ENCODE measurements at regions not wholly inside any gene's neighbourhood (a gene's known extent, or its start where the extent isn't known, plus 50 kb on each side); places are given as distances from the start of the nearest gene placed in this dataset.

DNA sequence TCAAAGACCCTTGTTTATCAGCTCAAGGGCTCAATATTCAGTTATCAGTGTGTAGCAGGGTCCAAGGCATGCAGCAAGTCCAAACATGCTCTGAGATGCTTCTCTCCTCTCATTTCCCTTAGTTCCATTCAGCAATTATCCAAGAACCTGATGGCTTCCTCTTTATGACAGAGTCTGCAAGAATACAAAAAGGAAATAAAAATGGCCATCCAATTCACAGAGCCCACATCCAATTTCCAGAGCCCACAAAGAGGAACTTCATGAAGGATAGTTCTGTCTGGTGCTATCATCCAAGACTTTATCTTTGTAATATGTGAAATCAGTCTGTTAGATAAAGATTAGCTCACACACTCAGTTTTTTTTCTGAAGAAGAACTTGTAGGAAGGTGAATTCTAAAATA lies 217.2 kb downstream of the LACC1 start:
- intact Hi-C loops (cut with DNase I; ENCODE audit: low total_unique reads), result no loop called here
- TF ChIP-seq POLR2A (IDR thresholded peaks at IDR 0.05), result no peak
- TF ChIP-seq, protein P1, sequence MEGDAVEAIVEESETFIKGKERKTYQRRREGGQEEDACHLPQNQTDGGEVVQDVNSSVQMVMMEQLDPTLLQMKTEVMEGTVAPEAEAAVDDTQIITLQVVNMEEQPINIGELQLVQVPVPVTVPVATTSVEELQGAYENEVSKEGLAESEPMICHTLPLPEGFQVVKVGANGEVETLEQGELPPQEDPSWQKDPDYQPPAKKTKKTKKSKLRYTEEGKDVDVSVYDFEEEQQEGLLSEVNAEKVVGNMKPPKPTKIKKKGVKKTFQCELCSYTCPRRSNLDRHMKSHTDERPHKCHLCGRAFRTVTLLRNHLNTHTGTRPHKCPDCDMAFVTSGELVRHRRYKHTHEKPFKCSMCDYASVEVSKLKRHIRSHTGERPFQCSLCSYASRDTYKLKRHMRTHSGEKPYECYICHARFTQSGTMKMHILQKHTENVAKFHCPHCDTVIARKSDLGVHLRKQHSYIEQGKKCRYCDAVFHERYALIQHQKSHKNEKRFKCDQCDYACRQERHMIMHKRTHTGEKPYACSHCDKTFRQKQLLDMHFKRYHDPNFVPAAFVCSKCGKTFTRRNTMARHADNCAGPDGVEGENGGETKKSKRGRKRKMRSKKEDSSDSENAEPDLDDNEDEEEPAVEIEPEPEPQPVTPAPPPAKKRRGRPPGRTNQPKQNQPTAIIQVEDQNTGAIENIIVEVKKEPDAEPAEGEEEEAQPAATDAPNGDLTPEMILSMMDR (IDR thresholded peaks at IDR 0.05), result no peak
- no peaks in the 10 kb centered on the region for H3K36me3 ChIP-seq
- no peaks in the 10 kb centered on the region for H3K9me3 ChIP-seq
- H3K27ac ChIP-seq, result no peak overlapping the region
- no peaks in the 10 kb centered on the region for H3K4me1 ChIP-seq
- H3K27me3 ChIP-seq, result no peaks in the 10 kb centered on the region
- DNase-seq, result no peak
- no peak overlapping the region for H3K4me3 ChIP-seq

DNA sequence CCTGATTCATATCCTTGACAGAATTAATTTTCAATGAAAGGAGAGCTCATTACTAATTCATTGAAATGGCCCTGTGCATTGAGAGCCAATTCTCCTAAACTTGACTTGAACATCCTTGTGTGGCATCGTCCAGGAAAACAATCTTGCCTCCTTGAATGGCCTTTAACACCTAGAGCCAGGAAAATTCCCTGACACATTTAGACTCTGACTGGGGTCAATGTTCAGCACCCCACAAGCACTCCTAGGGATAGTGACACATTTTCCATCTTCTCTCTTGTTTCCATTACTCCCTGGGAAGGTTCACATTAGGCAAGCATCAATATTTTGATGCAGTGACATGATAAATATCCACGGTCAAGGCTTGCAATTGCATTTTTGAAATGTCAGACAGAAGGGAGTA lies 218.9 kb downstream of the LACC1 start:
- H3K4me3 ChIP-seq, result no peak overlapping the region
- no peaks in the 10 kb centered on the region for H3K9me3 ChIP-seq
- H3K4me1 ChIP-seq, result no peaks in the 10 kb centered on the region
- no peak overlapping the region for H3K27ac ChIP-seq
- peaks cover 0 to 5% of the 10 kb centered on the region in 2 donors for H3K27me3 ChIP-seq
- TF ChIP-seq, protein P1 (IDR thresholded peaks at IDR 0.05), result no peak
- no peak for TF ChIP-seq POLR2A (IDR thresholded peaks at IDR 0.05)
- DNase-seq, result no peak
- no peaks in the 10 kb centered on the region for H3K36me3 ChIP-seq
- intact Hi-C loops (cut with DNase I; ENCODE audit: low total_unique reads), result no loop called here

DNA sequence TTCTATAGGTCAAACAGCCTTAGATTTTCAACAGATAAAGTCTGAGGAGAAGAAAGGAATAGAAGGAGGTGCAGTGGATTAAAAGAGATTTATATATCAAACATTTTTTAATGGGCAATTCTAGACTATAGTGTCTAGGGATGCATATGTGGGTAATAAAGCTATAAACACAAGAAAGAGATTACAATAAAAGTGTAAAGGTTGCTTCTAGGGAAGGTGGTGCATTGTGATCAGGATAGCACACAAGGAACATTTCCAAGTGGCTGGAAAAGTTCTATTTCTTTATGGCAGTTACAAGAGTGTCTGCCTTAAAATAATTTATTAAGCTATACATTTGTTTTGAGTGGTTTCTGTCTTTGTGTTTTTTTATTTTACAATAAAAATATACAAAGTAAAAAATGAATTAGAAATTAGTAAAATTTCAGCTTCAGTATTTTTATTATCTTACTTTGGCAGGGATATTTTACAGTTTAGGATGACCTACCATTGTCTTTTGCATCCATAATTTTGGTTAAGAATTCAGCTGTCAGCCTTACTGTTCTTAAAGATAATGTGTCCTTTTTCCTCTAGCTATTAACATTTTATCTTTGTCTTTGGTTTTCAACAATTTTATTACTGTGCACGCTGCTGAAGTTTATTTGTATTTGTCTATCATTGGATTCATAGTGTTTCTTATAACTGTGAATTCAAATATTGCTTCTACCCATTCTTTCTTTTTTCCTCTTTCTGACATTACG lies 221.8 kb downstream of the LACC1 start:
- no peak overlapping the region for H3K4me3 ChIP-seq
- H3K36me3 ChIP-seq, result no peaks in the 10 kb centered on the region
- TF ChIP-seq POLR2A (IDR thresholded peaks at IDR 0.05), result no peak
- TF ChIP-seq, protein P1 (IDR thresholded peaks at IDR 0.05), result no peak
- H3K27me3 ChIP-seq, result peaks cover 0 to 5% of the 10 kb centered on the region in 2 donors
- H3K27ac ChIP-seq, result no peak overlapping the region
- H3K4me1 ChIP-seq, result peaks cover 0 to 3% of the 10 kb centered on the region in 2 donors
- intact Hi-C loops (cut with DNase I; ENCODE audit: low total_unique reads), result no loop called here
- no peak for DNase-seq
- no peaks in the 10 kb centered on the region for H3K9me3 ChIP-seq

DNA sequence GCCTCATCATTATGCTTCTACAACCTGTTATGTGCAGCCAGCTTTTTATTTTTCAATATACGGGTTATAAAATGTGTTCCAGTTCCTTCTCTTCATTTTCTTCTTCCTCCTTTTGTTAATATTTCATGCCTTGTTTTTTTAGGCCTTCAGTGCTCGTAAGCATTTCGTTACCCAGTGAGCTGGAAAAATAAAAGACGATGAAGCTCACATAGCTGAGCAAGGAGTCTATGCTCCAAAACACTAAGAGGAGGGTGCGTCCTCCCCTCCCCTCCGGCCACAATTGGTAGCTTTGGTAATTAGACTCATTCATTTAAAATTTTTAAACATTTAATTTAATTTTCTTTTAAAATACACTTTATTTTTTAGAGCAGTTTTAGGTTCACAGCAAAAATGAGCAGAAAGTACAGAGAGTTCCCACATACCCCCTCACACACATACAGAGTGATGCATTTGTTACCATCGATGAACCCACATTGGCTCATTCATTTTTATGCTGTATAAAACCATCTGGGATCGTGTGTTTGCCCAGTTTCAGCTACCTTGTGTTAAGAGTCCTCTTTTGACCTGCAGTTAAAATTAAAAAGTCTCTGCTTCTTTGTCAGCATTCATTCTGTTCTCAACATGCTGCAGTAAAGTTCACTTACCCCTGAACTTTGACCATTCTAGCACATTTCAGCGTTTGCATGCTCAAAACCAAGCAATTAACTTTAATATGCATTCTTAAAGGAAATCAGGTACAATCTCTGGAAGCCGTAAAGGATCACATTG lies 223.9 kb downstream of the LACC1 start:
- Histone ChIP-seq H3K4me3 (no peak overlapping the region), H3K27ac (no peak overlapping the region), H3K27me3 (peaks cover 0 to 5% of the 10 kb centered on the region in 2 donors), H3K4me1 (peaks cover 0 to 3% of the 10 kb centered on the region in 2 donors), H3K36me3 (no peaks in the 10 kb centered on the region), H3K9me3 (no peaks in the 10 kb centered on the region)
- no peak for TF ChIP-seq POLR2A (IDR thresholded peaks at IDR 0.05)
- TF ChIP-seq, protein P1 (IDR thresholded peaks at IDR 0.05), result no peak
- intact Hi-C loops (cut with DNase I; ENCODE audit: low total_unique reads), result no loop called here
- no peak for DNase-seq

DNA sequence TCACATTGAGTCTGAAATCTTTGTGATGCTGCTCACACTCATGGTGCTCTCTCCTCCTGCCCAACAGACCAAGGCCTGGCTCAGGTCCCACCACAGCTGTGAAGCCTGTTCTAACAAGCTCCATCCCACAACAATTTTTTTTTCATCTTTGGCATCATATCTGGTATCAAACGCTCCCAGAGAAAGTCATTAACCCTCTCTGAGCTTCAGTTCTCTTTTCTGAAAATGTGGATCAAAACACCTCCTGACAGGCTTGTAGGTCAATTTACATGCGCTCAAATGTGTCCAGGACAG lies 224.4 kb downstream of the LACC1 start:
- DNase-seq, result no peak
- Histone ChIP-seq H3K4me1 (peaks cover 0 to 3% of the 10 kb centered on the region in 2 donors), H3K27ac (no peak overlapping the region), H3K4me3 (no peak overlapping the region), H3K36me3 (no peaks in the 10 kb centered on the region), H3K27me3 (peaks cover 0 to 5% of the 10 kb centered on the region in 2 donors), H3K9me3 (no peaks in the 10 kb centered on the region)
- intact Hi-C loops (cut with DNase I; ENCODE audit: low total_unique reads), result no loop called here
- TF ChIP-seq, protein P1 (IDR thresholded peaks at IDR 0.05), result no peak
- no peak for TF ChIP-seq POLR2A (IDR thresholded peaks at IDR 0.05)

Measured in uterus (tissue), 3 donors.